GM18951 (cell line): ENCODE measurements at regions not wholly inside any gene's neighbourhood (a gene's known extent, or its start where the extent isn't known, plus 50 kb on each side); places are given as distances from the start of the nearest gene placed in this dataset.

Experiments
- POLR2A ChIP-seq: IDR thresholded peaks from 4 replicates; pipeline ENCODE4 v1.6.1; 2011; ENCODE audit warnings: mild to moderate bottlenecking; ENCODE audit not compliant: insufficient read length, insufficient read depth; ENCODE audit errors: extremely low read depth
- in situ Hi-C: fragments of 300-500 bp; cut with MboI; formaldehyde crosslinking; loops from one replicate; pipeline ENCODE4 v1.12.0; 2022; ENCODE audit warnings: low sequenced_read_pairs, mixed read lengths, inconsistent platforms; ENCODE audit not compliant: unreplicated experiment

GRCh38 chr2:57981083-57981768 lies 65.4 kb upstream of the VRK2 start:
- TF ChIP-seq POLR2A, result no peak

GRCh38 chr2:57987835-57988573 lies 58.6 kb upstream of the VRK2 start:
- in situ Hi-C loops, result no loop called here
- no peak for TF ChIP-seq POLR2A

More at GRCh38 chr2:57981083-57981768, 65.4 kb upstream of the VRK2 start:
- in situ Hi-C loops, result no loop called here

- in situ Hi-C loops, result no loop called here
- TF ChIP-seq POLR2A, result no peak
These were observed 56.4 kb upstream of the VRK2 start for GRCh38 chr2:57990118-57990725.
